Astrocyte (in vitro differentiated cells and primary cell): ENCODE measurements at regions not wholly inside any gene's neighbourhood (a gene's known extent, or its start where the extent isn't known, plus 50 kb on each side); places are given as distances from the start of the nearest gene placed in this dataset.

Experiments
- DNase-seq: peaks from one replicate; pipeline ENCODE4 v3.0.0-alpha.2; 2010; ENCODE audit warnings: low read depth
- FAIRE-seq: peaks from 2 replicates; lab custom pipeline; 2011; peaks lifted over from hg19 to GRCh38; lab: Jason Lieb, UNC
- H2AFZ ChIP-seq: 2 replicates; pipeline ENCODE4 v1.6.0; 2012; ENCODE audit warnings: low read depth, low read length, inconsistent platforms
- H3K27ac ChIP-seq: 2 replicates; pipeline ENCODE4 v1.5.1; 2011; ENCODE audit warnings: low read depth, low read length, inconsistent platforms
- H3K27me3 ChIP-seq: 2 replicates; pipeline ENCODE4 v1.6.0; 2011; ENCODE audit warnings: low read length, inconsistent platforms; ENCODE audit not compliant: insufficient read depth
- H3K36me3 ChIP-seq: 2 replicates; pipeline ENCODE4 v1.5.1; 2011; ENCODE audit warnings: low read length, inconsistent platforms; ENCODE audit not compliant: insufficient read depth
- H3K4me1 ChIP-seq: 2 replicates; pipeline ENCODE4 v1.5.1; 2011; ENCODE audit warnings: low read length, inconsistent platforms; ENCODE audit not compliant: insufficient read depth
- H3K4me2 ChIP-seq: 2 replicates; pipeline ENCODE4 v1.6.0; 2012; ENCODE audit warnings: low read length, inconsistent platforms
- H3K4me3 ChIP-seq: 2 replicates; pipeline ENCODE4 v1.5.1; 2011; ENCODE audit warnings: low read depth, mild to moderate bottlenecking, low read length, inconsistent platforms; ENCODE audit not compliant: insufficient read depth
- H3K79me2 ChIP-seq: 2 replicates; pipeline ENCODE4 v1.6.0; 2012; ENCODE audit warnings: mild to moderate bottlenecking, low read length, inconsistent platforms; ENCODE audit not compliant: insufficient read depth
- H3K9ac ChIP-seq: 2 replicates; pipeline ENCODE4 v1.6.0; 2012; ENCODE audit warnings: mild to moderate bottlenecking, low read length, inconsistent platforms
- H3K9me3 ChIP-seq: 2 replicates; pipeline ENCODE4 v1.5.1; 2012; ENCODE audit warnings: low read depth, mild to moderate bottlenecking, low read length, inconsistent platforms; ENCODE audit not compliant: insufficient read depth
- H4K20me1 ChIP-seq: 2 replicates; pipeline ENCODE4 v1.6.0; 2012; ENCODE audit warnings: low read length, inconsistent platforms; ENCODE audit not compliant: insufficient read depth
- H3K27ac Mint-ChIP-seq: one replicate; pipeline ENCODE4 v1.8.0; 2021; ENCODE audit warnings: mild to moderate bottlenecking, mixed read lengths; ENCODE audit not compliant: unreplicated experiment
- H3K27me3 Mint-ChIP-seq: one replicate; pipeline ENCODE4 v1.8.0; 2021; ENCODE audit warnings: low read depth, mixed read lengths; ENCODE audit not compliant: unreplicated experiment
- H3K36me3 Mint-ChIP-seq: one replicate; pipeline ENCODE4 v1.8.0; 2021; ENCODE audit warnings: low read depth, mixed read lengths; ENCODE audit not compliant: unreplicated experiment
- H3K4me1 Mint-ChIP-seq: one replicate; pipeline ENCODE4 v1.8.0; 2021; ENCODE audit warnings: low read depth, mixed read lengths; ENCODE audit not compliant: unreplicated experiment
- H3K4me3 Mint-ChIP-seq: one replicate; pipeline ENCODE4 v1.8.0; 2021; ENCODE audit warnings: mild to moderate bottlenecking, moderate library complexity, mixed read lengths; ENCODE audit not compliant: unreplicated experiment
- H3K9me3 Mint-ChIP-seq: one replicate; pipeline ENCODE4 v1.8.0; 2021; ENCODE audit warnings: mild to moderate bottlenecking, mixed read lengths; ENCODE audit not compliant: unreplicated experiment
- EZH2 ChIP-seq: IDR thresholded peaks from 2 replicates; pipeline ENCODE4 v1.6.1; 2012; ENCODE audit warnings: mild to moderate bottlenecking, low read length, inconsistent platforms; ENCODE audit not compliant: insufficient read depth
- TF ChIP-seq, protein P1 (sequence below): IDR thresholded peaks from 2 replicates; pipeline ENCODE4 v1.5.1; 2011; ENCODE audit warnings: low read depth, mild to moderate bottlenecking, inconsistent platforms, low read length, moderate library complexity; ENCODE audit not compliant: insufficient read depth

DNA sequence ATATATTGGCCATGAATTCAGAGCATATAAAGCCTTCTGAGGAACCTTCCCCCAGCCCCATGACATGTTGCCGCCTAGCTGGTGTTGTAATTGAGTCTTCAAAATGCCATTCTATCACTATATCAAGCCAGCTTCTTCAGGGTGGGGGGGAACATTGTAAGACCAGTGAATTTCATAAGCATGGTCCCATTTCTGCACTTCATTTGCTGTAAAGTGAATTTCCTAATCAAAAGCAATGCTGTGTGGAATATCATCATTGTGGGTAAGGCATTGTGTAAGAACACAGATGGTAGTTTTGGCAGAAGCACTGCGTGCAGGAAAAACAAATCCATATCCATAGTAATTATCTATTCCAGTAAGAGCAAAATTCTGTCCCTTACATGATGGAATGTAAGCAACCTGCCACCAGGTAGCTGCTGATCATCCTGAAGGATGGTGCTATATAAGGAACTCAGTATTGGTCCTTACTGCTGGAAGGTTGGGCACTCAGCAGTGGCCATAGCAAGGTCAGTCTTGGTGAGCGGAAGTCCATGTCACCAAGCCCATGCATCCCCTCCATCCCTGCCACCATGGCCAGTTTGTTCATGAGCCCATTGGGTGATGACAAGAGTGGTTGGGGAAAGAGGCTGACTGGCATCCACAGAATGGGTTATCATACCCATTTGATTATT, 159.4 kb downstream of the COPS8 start:
- Histone ChIP-seq H3K9ac (no peak overlapping the region), H3K4me2 (no peak overlapping the region), H3K4me3 (no peak overlapping the region), H3K79me2 (no peaks in the 10 kb centered on the region), H4K20me1 (no peaks in the 10 kb centered on the region), H3K9me3 (peaks cover 8% of the 10 kb centered on the region), H3K27ac (no peak overlapping the region), H3K36me3 (no peaks in the 10 kb centered on the region), H3K4me1 (peaks cover 3% of the 10 kb centered on the region), H2AFZ (no peak overlapping the region), H3K27me3 (no peaks in the 10 kb centered on the region)
- Mint-ChIP-seq H3K9me3 (peaks cover 24% of the 10 kb centered on the region), H3K27me3 (no peaks in the 10 kb centered on the region), H3K4me1 (no peaks in the 10 kb centered on the region), H3K36me3 (peaks cover 4% of the 10 kb centered on the region), H3K27ac (no peak overlapping the region), H3K4me3 (no peak overlapping the region)
- FAIRE-seq (no peak), DNase-seq (peak; percentile 79)
- TF ChIP-seq EZH2, result no peak
- TF ChIP-seq, protein P1, sequence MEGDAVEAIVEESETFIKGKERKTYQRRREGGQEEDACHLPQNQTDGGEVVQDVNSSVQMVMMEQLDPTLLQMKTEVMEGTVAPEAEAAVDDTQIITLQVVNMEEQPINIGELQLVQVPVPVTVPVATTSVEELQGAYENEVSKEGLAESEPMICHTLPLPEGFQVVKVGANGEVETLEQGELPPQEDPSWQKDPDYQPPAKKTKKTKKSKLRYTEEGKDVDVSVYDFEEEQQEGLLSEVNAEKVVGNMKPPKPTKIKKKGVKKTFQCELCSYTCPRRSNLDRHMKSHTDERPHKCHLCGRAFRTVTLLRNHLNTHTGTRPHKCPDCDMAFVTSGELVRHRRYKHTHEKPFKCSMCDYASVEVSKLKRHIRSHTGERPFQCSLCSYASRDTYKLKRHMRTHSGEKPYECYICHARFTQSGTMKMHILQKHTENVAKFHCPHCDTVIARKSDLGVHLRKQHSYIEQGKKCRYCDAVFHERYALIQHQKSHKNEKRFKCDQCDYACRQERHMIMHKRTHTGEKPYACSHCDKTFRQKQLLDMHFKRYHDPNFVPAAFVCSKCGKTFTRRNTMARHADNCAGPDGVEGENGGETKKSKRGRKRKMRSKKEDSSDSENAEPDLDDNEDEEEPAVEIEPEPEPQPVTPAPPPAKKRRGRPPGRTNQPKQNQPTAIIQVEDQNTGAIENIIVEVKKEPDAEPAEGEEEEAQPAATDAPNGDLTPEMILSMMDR, result no peak

DNA sequence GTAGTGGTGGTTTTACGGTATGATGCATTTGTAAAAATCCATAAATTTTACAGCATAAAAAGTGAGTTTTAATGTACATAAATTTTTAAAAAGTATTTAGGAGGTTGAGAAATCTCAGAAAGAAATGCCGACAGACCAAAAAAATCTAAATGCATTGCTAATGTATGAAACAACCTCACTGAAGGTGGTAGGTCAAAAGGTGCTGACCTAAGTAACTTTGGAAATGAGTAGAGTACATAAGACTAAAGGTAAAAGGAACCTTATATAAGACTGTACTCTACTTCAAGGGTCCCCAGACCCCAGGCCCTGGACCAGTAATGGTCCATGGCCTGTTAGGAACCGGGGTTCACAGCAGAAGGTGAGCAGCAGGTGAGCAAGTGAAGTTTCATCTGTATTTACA, 163.4 kb downstream of the COL6A3 start:
- no peak for FAIRE-seq
- no peak overlapping the region for H3K27ac ChIP-seq
- no peak for TF ChIP-seq EZH2
- TF ChIP-seq, protein P1, result no peak
- H3K4me1 ChIP-seq, result peaks cover 24% of the 10 kb centered on the region
- Mint-ChIP-seq H3K36me3 (no peaks in the 10 kb centered on the region), H3K4me1 (peaks cover 33% of the 10 kb centered on the region), H3K9me3 (peaks cover 5% of the 10 kb centered on the region), H3K4me3 (no peak overlapping the region), H3K27me3 (no peaks in the 10 kb centered on the region), H3K27ac (no peak overlapping the region)
- H3K36me3 ChIP-seq, result no peaks in the 10 kb centered on the region
- H3K9me3 ChIP-seq, result no peaks in the 10 kb centered on the region
- H3K4me3 ChIP-seq, result no peak overlapping the region
- H3K27me3 ChIP-seq, result no peaks in the 10 kb centered on the region
- H3K9ac ChIP-seq, result no peak overlapping the region
- DNase-seq, result no peak
- H2AFZ ChIP-seq, result no peak overlapping the region
- no peaks in the 10 kb centered on the region for H3K79me2 ChIP-seq
- no peak overlapping the region for H3K4me2 ChIP-seq
- H4K20me1 ChIP-seq, result no peaks in the 10 kb centered on the region

DNA sequence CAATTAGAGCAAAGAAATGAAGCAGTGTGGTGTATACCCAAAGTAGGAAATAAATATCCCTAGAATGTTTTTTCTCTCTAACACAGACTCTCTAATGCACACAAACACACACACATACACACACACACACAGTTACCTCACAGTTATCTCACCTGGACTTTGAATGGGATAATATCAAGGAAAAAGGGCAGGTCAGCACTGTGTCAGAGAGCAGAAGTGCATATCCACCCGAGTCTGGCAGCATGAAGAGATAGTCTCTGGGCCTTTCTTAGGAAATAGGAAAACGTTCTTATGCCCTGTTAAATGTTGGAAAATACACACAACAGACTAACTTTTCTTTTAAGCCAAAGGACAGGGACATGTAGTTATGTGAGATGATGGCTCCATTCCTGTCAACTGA, 162.0 kb downstream of the COL6A3 start:
- H3K27me3 ChIP-seq, result no peaks in the 10 kb centered on the region
- H3K4me1 ChIP-seq, result peaks cover 38% of the 10 kb centered on the region
- Mint-ChIP-seq H3K27ac (no peak overlapping the region), H3K36me3 (no peaks in the 10 kb centered on the region), H3K9me3 (peaks cover 2% of the 10 kb centered on the region), H3K4me1 (peaks cover 43% of the 10 kb centered on the region), H3K27me3 (no peaks in the 10 kb centered on the region), H3K4me3 (no peak overlapping the region)
- FAIRE-seq (no peak), DNase-seq (no peak)
- H3K27ac ChIP-seq, result no peak overlapping the region
- H4K20me1 ChIP-seq, result no peaks in the 10 kb centered on the region
- no peaks in the 10 kb centered on the region for H3K36me3 ChIP-seq
- H3K9ac ChIP-seq, result no peak overlapping the region
- TF ChIP-seq, protein P1, result no peak
- no peak overlapping the region for H2AFZ ChIP-seq
- no peaks in the 10 kb centered on the region for H3K79me2 ChIP-seq
- no peak overlapping the region for H3K4me3 ChIP-seq
- H3K4me2 ChIP-seq, result no peak overlapping the region
- H3K9me3 ChIP-seq, result no peaks in the 10 kb centered on the region
